ENCODE measurements at regions not wholly inside any gene's neighbourhood (a gene's known extent, or its start where the extent isn't known, plus 50 kb on each side); places are given as distances from the start of the nearest gene placed in this dataset.

DNA sequence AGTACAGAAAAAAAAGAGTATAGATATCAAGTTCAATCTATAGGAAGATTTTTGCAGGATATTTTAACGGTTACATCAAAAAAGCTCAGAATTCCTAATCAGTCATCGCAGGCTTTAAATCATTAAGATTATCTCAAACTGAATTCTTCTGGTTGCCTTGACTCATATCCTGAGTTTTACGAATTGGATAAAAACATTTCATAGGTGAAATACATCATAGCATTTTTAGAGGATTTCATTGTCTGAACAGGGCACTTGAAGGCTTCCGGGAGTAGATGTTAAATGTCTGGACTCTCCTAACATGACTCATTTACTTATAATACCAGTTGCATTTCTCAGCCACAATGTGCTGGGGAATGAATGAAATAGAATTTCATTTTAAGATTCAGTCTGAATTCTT lies 2216.6 kb upstream of the RAG2 start:
- H3K27ac ChIP-seq, result no peak overlapping the region
- no peak for ATAC-seq
- no peaks in the 10 kb centered on the region for H3K36me3 ChIP-seq
- H3K4me3 ChIP-seq, result no peak overlapping the region
- WGBS, 2 donors, result 79 to 86% methylated on average over 4 of the region's 4 CpGs
- DNase-seq, result no peak
- no peaks in the 10 kb centered on the region for H3K4me1 ChIP-seq
- no peaks in the 10 kb centered on the region for H3K27me3 ChIP-seq
- peaks cover 0 to 14% (median 0%) of the 10 kb centered on the region in 11 donors for H3K9me3 ChIP-seq
- intact Hi-C loops (cut with DNase I), result no loop called here
- TF ChIP-seq, protein P1, sequence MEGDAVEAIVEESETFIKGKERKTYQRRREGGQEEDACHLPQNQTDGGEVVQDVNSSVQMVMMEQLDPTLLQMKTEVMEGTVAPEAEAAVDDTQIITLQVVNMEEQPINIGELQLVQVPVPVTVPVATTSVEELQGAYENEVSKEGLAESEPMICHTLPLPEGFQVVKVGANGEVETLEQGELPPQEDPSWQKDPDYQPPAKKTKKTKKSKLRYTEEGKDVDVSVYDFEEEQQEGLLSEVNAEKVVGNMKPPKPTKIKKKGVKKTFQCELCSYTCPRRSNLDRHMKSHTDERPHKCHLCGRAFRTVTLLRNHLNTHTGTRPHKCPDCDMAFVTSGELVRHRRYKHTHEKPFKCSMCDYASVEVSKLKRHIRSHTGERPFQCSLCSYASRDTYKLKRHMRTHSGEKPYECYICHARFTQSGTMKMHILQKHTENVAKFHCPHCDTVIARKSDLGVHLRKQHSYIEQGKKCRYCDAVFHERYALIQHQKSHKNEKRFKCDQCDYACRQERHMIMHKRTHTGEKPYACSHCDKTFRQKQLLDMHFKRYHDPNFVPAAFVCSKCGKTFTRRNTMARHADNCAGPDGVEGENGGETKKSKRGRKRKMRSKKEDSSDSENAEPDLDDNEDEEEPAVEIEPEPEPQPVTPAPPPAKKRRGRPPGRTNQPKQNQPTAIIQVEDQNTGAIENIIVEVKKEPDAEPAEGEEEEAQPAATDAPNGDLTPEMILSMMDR (IDR thresholded peaks at IDR 0.05), result no peak

DNA sequence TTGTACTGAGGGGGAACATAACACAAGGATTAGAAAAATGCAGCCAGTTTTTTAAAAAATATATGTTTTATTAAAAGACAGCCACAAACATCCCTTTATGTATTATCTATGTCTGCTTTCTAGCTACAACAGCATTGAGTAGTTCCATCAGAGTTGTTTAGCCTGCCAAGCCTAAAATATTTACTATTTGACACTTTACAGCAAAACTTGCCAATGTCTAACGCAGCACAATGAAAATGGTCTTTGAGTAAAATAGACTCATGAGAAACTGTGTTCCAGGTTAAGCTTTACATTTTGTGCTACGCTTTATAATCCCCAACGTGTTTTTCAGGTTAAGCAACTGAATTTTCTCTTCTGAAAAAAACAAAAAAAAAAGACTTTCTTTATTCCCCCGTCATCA lies 2211.5 kb upstream of the RAG2 start:
- H3K27ac ChIP-seq, result no peak overlapping the region
- 68 to 73% methylated on average over 4 of the region's 4 CpGs for WGBS, 2 donors
- H3K4me3 ChIP-seq, result no peak overlapping the region
- DNase-seq (no peak), ATAC-seq (no peak)
- no peaks in the 10 kb centered on the region for H3K27me3 ChIP-seq
- intact Hi-C loops (cut with DNase I), result no loop called here
- no peaks in the 10 kb centered on the region for H3K36me3 ChIP-seq
- no peaks in the 10 kb centered on the region for H3K4me1 ChIP-seq
- peaks cover 0 to 18% (median 0%) of the 10 kb centered on the region in 11 donors for H3K9me3 ChIP-seq
- TF ChIP-seq, protein P1 (IDR thresholded peaks at IDR 0.05), result no peak

DNA sequence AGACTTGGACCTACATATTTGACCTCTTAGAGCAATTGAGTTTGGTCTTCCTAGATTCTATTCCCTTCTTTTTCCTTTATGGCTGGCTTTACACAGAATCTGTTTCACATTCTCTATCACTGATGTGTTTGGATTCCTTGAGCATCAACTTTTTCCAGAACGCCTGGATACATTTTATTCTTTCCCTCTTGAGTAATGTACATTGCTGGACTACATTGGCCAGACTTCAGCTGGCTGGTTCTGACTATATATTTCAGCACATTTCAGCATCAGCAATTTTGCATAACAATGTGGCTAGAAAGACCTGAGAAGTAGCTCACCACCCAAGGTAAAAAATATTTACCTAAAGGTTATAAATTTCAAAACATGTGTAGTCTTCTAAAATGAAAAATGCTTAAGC lies 2198.2 kb upstream of the RAG2 start:
- no peaks in the 10 kb centered on the region for H3K4me1 ChIP-seq
- H3K27me3 ChIP-seq, result no peaks in the 10 kb centered on the region
- no peak overlapping the region for H3K27ac ChIP-seq
- H3K36me3 ChIP-seq, result no peaks in the 10 kb centered on the region
- peaks cover 0 to under 1% (median 0%) of the 10 kb centered on the region in 11 donors for H3K9me3 ChIP-seq
- WGBS, 2 donors, result 76 to 79% methylated on average over 1 of the region's 1 CpG
- intact Hi-C loops (cut with DNase I), result loop anchor here in 2 of 10 donors (10.0 kb wide), 1 partner anchor 851 kb away; no protein-coding TSS in a partner anchor
- ATAC-seq (no peak), DNase-seq (no peak)
- TF ChIP-seq, protein P1 (IDR thresholded peaks at IDR 0.05), result no peak
- H3K4me3 ChIP-seq, result no peak overlapping the region

DNA sequence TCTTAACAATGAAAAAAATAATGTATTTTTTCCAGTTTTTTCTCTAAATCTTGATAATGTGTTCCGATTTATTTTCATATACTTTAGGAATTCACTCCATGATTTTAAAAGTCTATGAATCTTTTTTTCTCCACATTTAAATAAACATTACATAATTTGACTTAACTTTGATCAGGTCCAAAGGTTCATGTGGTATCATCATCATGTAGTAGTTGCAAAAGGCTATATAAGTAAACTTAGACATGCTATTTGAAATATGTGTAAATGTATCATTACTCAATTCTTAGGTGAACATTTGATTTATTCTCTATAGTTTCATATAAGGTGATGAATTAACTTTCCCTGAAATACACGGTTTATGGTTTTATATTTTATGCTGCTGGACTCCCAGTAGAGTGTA lies 2197.0 kb upstream of the RAG2 start:
- 75% methylated on average over 2 of the region's 2 CpGs for WGBS, 2 donors
- Histone ChIP-seq H3K4me1 (no peaks in the 10 kb centered on the region), H3K9me3 (no peaks in the 10 kb centered on the region), H3K36me3 (no peaks in the 10 kb centered on the region), H3K4me3 (no peak overlapping the region), H3K27me3 (no peaks in the 10 kb centered on the region), H3K27ac (no peak overlapping the region)
- DNase-seq (no peak), ATAC-seq (no peak)
- TF ChIP-seq, protein P1 (IDR thresholded peaks at IDR 0.05), result no peak
- intact Hi-C loops (cut with DNase I), result loop anchor here in 2 of 10 donors (10.0 kb wide), 1 partner anchor 850 kb away; no protein-coding TSS in a partner anchor

Data from heart right ventricle (tissue), 16 donors.